ENCODE measurements at regions not wholly inside any gene's neighbourhood (a gene's known extent, or its start where the extent isn't known, plus 50 kb on each side); places are given as distances from the start of the nearest gene placed in this dataset.
"Not testable (repeated sequence)": the region's sequence is repeated elsewhere in the genome, so short reads cannot be mapped to it uniquely, and the experiment has no call there.

DNA sequence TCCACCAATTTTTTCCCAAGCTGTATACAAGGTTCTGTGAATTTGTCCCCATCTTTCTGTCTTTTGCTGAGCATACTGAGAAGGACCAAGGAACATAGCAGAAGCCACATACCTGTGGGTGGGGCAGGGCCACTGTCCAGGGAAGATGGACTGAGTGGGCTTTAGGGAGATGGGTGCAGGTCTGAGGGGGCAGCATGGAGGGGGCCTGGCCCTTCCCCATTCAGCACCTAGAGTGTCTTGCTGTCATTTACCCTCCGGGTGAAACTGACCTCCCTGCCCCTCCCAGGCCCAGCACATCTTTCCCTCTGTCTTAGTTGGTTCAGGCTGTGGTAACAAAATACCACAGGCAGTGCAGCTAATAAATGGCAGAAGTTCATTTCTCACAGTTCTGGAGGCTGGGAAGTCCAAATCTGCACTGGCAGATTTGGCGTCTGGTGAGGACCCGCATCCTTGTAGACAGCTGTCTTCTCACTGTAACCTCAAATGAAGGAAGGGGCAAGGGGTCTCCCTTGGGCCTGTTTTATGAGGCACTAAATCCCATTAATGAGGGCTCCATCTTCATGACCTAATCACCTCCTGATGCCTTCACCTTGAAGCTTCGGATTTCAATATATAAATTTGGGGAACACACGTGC, 180.0 kb upstream of the SMAD3 start:
- H3K36me3 ChIP-seq (ENCODE audit: control insufficient read depth in 4 of 4, insufficient read depth in 4 of 4, low read length in 4 of 4): no peaks in the 10 kb centered on the region
- DNase-seq: peak in 1 of 3 donors; percentile 5
- H3K27me3 ChIP-seq (ENCODE audit: control insufficient read depth in 3 of 3, insufficient read depth in 3 of 3, low read length in 2 of 3): no peaks in the 10 kb centered on the region
- no peak overlapping the region for H3K4me3 ChIP-seq
- peaks cover 0 to 20% (median 7%) of the 10 kb centered on the region in 5 donors for H3K4me1 ChIP-seq (ENCODE audit: control insufficient read depth in 5 of 5, insufficient read depth in 5 of 5, low read length in 5 of 5)
- peaks cover 0 to 2% (median 0%) of the 10 kb centered on the region in 4 donors for H3K9me3 ChIP-seq (ENCODE audit: control insufficient read depth in 4 of 4, insufficient read depth in 3 of 4, low read length in 3 of 4)
- no peak for ATAC-seq (ENCODE audit: insufficient read depth, low FRiP score)
- WGBS, 2 donors: 82 to 96% methylated on average over 5 of the region's 5 CpGs
- no peak overlapping the region for H3K9ac ChIP-seq (ENCODE audit: insufficient read depth in 1 of 2, low read length in 2 of 2)
- H3K27ac ChIP-seq (ENCODE audit: low read depth in 1 of 2, low read length in 1 of 2): no peak overlapping the region
- no peak for TF ChIP-seq CTCF (IDR thresholded peaks at IDR 0.05; ENCODE audit: control extremely low read depth, extremely low read depth)

DNA sequence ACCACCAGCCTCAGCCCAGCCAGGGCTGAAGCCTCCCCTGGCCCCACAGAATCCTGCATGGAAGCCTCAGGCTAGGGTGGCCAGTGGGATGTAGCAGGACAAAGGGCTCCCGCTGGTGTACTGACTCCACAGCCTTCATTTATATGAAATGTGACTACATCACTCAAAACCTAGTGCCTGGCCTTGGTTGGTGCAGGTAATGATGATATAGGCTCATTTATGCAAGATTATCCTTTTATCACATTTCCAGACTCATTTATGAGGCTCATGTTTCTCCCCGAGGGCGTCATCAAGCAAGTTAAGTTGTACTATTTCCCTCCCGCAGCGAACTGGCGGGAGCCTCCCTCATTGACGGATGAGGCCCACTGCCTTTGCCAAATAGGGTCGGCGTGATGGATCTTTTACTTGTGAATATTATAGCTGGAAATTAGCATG, 179.1 kb upstream of the SMAD3 start:
- ATAC-seq (ENCODE audit: insufficient read depth, low FRiP score) (no peak), DNase-seq (peak in 1 of 3 donors; percentile 5)
- H3K27me3 ChIP-seq (ENCODE audit: control insufficient read depth in 3 of 3, insufficient read depth in 3 of 3, low read length in 2 of 3): no peaks in the 10 kb centered on the region
- no peak overlapping the region for H3K9ac ChIP-seq (ENCODE audit: insufficient read depth in 1 of 2, low read length in 2 of 2)
- no peaks in the 10 kb centered on the region for H3K36me3 ChIP-seq (ENCODE audit: control insufficient read depth in 4 of 4, insufficient read depth in 4 of 4, low read length in 4 of 4)
- H3K9me3 ChIP-seq (ENCODE audit: control insufficient read depth in 4 of 4, insufficient read depth in 3 of 4, low read length in 3 of 4): peaks cover 0 to 2% (median 0%) of the 10 kb centered on the region in 4 donors
- no peak for TF ChIP-seq CTCF (IDR thresholded peaks at IDR 0.05; ENCODE audit: control extremely low read depth, extremely low read depth)
- H3K4me1 ChIP-seq (ENCODE audit: control insufficient read depth in 5 of 5, insufficient read depth in 5 of 5, low read length in 5 of 5): peaks cover 0 to 20% (median 7%) of the 10 kb centered on the region in 5 donors
- no peak overlapping the region for H3K27ac ChIP-seq (ENCODE audit: low read depth in 1 of 2, low read length in 1 of 2)
- H3K4me3 ChIP-seq: no peak overlapping the region
- 91 to 92% methylated on average over 9 of the region's 9 CpGs for WGBS, 2 donors

DNA sequence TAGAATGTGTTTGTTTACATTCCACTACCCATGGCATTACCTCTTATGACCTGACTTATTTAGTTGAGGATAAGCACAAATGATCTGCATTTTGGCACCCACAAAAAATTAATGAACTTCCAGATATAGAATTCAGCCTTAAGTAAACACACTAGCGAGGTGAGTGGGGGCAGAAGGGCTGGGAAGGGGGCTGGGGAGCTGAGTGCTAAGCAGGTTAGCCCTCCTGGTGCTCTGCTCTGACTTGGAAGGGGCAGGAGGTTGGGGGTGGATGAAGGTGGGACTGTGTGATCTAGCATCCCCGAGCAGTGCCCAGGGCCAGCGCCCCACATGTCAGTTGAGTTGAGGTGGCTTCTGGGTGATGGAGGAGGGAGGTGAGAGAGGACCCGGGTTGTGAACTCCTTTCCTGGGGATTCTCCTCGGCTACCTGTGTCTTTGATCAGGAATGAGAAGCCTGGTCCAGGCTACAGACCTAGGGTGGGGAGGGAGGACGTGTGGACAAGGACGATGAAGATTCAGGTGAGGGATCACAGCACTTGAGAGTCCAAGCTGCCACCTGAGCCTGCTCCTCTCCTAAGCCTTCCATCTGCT, 178.6 kb upstream of the SMAD3 start:
- no peaks in the 10 kb centered on the region for H3K36me3 ChIP-seq (ENCODE audit: control insufficient read depth in 4 of 4, insufficient read depth in 4 of 4, low read length in 4 of 4)
- ATAC-seq (ENCODE audit: insufficient read depth, low FRiP score) (no peak), DNase-seq (peak in 1 of 3 donors; percentile 7)
- H3K9ac ChIP-seq (ENCODE audit: insufficient read depth in 1 of 2, low read length in 2 of 2): no peak overlapping the region
- WGBS, 2 donors: 90 to 95% methylated on average over 7 of the region's 7 CpGs
- H3K27ac ChIP-seq (ENCODE audit: low read depth in 1 of 2, low read length in 1 of 2): no peak overlapping the region
- peaks cover 0 to 2% (median 0%) of the 10 kb centered on the region in 4 donors for H3K9me3 ChIP-seq (ENCODE audit: control insufficient read depth in 4 of 4, insufficient read depth in 3 of 4, low read length in 3 of 4)
- no peaks in the 10 kb centered on the region for H3K27me3 ChIP-seq (ENCODE audit: control insufficient read depth in 3 of 3, insufficient read depth in 3 of 3, low read length in 2 of 3)
- no peak overlapping the region for H3K4me3 ChIP-seq
- no peak for TF ChIP-seq CTCF (IDR thresholded peaks at IDR 0.05; ENCODE audit: control extremely low read depth, extremely low read depth)
- peaks cover 4 to 23% (median 7%) of the 10 kb centered on the region in 5 donors for H3K4me1 ChIP-seq (ENCODE audit: control insufficient read depth in 5 of 5, insufficient read depth in 5 of 5, low read length in 5 of 5)

- H3K9ac ChIP-seq (ENCODE audit: insufficient read depth in 1 of 2, low read length in 2 of 2); DNase-seq; H3K9me3 ChIP-seq (ENCODE audit: control insufficient read depth in 4 of 4, insufficient read depth in 3 of 4, low read length in 3 of 4); H3K27me3 ChIP-seq (ENCODE audit: control insufficient read depth in 3 of 3, insufficient read depth in 3 of 3, low read length in 2 of 3); H3K4me3 ChIP-seq; H3K27ac ChIP-seq (ENCODE audit: low read depth in 1 of 2, low read length in 1 of 2); H3K36me3 ChIP-seq (ENCODE audit: control insufficient read depth in 4 of 4, insufficient read depth in 4 of 4, low read length in 4 of 4); ATAC-seq (ENCODE audit: insufficient read depth, low FRiP score): not testable (repeated sequence)
- H3K4me1 ChIP-seq (ENCODE audit: control insufficient read depth in 5 of 5, insufficient read depth in 5 of 5, low read length in 5 of 5): peaks cover 0 to 18% (median 7%) of the 10 kb centered on the region in 5 donors
Measured at GRCh38 chr15:66889298-66889697, 176.1 kb upstream of the SMAD3 start.
